ENCODE measurements at regions not wholly inside any gene's neighbourhood (a gene's known extent, or its start where the extent isn't known, plus 50 kb on each side); places are given as distances from the start of the nearest gene placed in this dataset.

- TF ChIP-seq, protein P1, sequence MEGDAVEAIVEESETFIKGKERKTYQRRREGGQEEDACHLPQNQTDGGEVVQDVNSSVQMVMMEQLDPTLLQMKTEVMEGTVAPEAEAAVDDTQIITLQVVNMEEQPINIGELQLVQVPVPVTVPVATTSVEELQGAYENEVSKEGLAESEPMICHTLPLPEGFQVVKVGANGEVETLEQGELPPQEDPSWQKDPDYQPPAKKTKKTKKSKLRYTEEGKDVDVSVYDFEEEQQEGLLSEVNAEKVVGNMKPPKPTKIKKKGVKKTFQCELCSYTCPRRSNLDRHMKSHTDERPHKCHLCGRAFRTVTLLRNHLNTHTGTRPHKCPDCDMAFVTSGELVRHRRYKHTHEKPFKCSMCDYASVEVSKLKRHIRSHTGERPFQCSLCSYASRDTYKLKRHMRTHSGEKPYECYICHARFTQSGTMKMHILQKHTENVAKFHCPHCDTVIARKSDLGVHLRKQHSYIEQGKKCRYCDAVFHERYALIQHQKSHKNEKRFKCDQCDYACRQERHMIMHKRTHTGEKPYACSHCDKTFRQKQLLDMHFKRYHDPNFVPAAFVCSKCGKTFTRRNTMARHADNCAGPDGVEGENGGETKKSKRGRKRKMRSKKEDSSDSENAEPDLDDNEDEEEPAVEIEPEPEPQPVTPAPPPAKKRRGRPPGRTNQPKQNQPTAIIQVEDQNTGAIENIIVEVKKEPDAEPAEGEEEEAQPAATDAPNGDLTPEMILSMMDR (IDR thresholded peaks at IDR 0.05; ENCODE audit: low read depth, low read length, poor library complexity, severe bottlenecking) = no peak
- TF ChIP-seq EZH2phosphoT487 (IDR thresholded peaks at IDR 0.05; ENCODE audit: borderline replicate concordance, low read length) = no peak
These were observed 756.4 kb upstream of the EEF2KMT start for GRCh38 chr16:5854027-5854426.
